GM12878 (cell line): ENCODE measurements at regions not wholly inside any gene's neighbourhood (a gene's known extent, or its start where the extent isn't known, plus 50 kb on each side); places are given as distances from the start of the nearest gene placed in this dataset.

ENCODE experiments used
- ATF3 ChIP-seq: IDR thresholded peaks from 2 replicates; pipeline ENCODE4 v1.6.1; 2011; ENCODE audit warnings: low read depth, mild to moderate bottlenecking, low read length, moderate library complexity, borderline replicate concordance; ENCODE audit errors: extremely low read depth
- CREM ChIP-seq: IDR thresholded peaks from 2 replicates; pipeline ENCODE4 v1.6.1; 2014; ENCODE audit warnings: antibody characterized with exemption, low read depth
- EGR1 ChIP-seq, 2 experiments: IDR thresholded peaks; 1 replicate in 1 of 2; 2 replicates in 1 of 2; pipeline ENCODE4 v1.6.1; 2011 to 2012; ENCODE audit warnings: low read depth in 2 of 2, low read length in 2 of 2, borderline replicate concordance in 1 of 2, mild to moderate bottlenecking in 1 of 2, moderate library complexity in 1 of 2
- EP300 ChIP-seq, 2 experiments: fragments of 150-350 bp in 1 of 2; IDR thresholded peaks; 2 replicates each; pipeline ENCODE4 v1.6.1; 2011 to 2012; ENCODE audit warnings: low read depth in 2 of 2, low read length in 2 of 2, borderline replicate concordance in 1 of 2, improper control_type of control experiment in 1 of 2, inconsistent platforms in 1 of 2; ENCODE audit not compliant: control insufficient read depth in 1 of 2
- HDGF ChIP-seq: fragments of 450-650 bp; IDR thresholded peaks from 2 replicates; pipeline ENCODE4 v1.6.1; 2016; ENCODE audit warnings: antibody characterized with exemption
- KDM1A ChIP-seq: fragments of 200-600 bp; sonication (generic); IDR thresholded peaks from 2 replicates; pipeline ENCODE4 v1.6.1; 2016; ENCODE audit warnings: borderline replicate concordance
- POLR2A ChIP-seq: IDR thresholded peaks from 2 replicates; pipeline ENCODE4 v1.6.1; 2011; ENCODE audit warnings: low read depth, mild to moderate bottlenecking, low read length
- POLR2AphosphoS5 ChIP-seq: IDR thresholded peaks from 2 replicates; pipeline ENCODE4 v1.6.1; 2011; ENCODE audit warnings: mild to moderate bottlenecking, low read length, inconsistent platforms
- REST ChIP-seq: IDR thresholded peaks from 2 replicates; pipeline ENCODE4 v1.6.1; 2012; ENCODE audit warnings: mild to moderate bottlenecking, low read depth, low read length
- SMARCA5 ChIP-seq: fragments of 450-650 bp; IDR thresholded peaks from 2 replicates; pipeline ENCODE4 v1.6.1; 2017; ENCODE audit warnings: mild to moderate bottlenecking
- ZBED1 ChIP-seq: IDR thresholded peaks from 2 replicates; pipeline ENCODE4 v1.6.1; 2016; ENCODE audit warnings: borderline replicate concordance
- ZNF274 ChIP-seq: IDR thresholded peaks from one replicate; pipeline ENCODE4 v1.8.0; 2011; ENCODE audit not compliant: insufficient read length, insufficient read depth
- TF ChIP-seq, protein P1 (sequence below), 3 experiments: IDR thresholded peaks in 2 of 3; conservative IDR thresholded peaks in 1 of 3; 2 replicates each; pipeline ENCODE4 v1.5.1; 2011; ENCODE audit warnings: low read depth in 3 of 3, low read length in 3 of 3, mild to moderate bottlenecking in 3 of 3, control low read depth in 2 of 3, moderate library complexity in 2 of 3, inconsistent platforms in 1 of 3, mixed read lengths in 1 of 3; ENCODE audit not compliant: control insufficient read depth in 2 of 3, insufficient read depth in 1 of 3; ENCODE audit errors: extremely low read depth in 1 of 3
- TF ChIP-seq, protein P2 (sequence below): IDR thresholded peaks from 2 replicates; pipeline ENCODE4 v1.6.1; 2012; ENCODE audit warnings: low read depth, low read length, improper control_type of control experiment

GRCh38 chr2:144693179-144693578, 173.3 kb upstream of the ZEB2 start:
- TF ChIP-seq POLR2AphosphoS5 = no peak
- no peak for TF ChIP-seq ZNF274
- no peak for TF ChIP-seq ATF3
- no peak for TF ChIP-seq HDGF
- TF ChIP-seq, protein P1, sequence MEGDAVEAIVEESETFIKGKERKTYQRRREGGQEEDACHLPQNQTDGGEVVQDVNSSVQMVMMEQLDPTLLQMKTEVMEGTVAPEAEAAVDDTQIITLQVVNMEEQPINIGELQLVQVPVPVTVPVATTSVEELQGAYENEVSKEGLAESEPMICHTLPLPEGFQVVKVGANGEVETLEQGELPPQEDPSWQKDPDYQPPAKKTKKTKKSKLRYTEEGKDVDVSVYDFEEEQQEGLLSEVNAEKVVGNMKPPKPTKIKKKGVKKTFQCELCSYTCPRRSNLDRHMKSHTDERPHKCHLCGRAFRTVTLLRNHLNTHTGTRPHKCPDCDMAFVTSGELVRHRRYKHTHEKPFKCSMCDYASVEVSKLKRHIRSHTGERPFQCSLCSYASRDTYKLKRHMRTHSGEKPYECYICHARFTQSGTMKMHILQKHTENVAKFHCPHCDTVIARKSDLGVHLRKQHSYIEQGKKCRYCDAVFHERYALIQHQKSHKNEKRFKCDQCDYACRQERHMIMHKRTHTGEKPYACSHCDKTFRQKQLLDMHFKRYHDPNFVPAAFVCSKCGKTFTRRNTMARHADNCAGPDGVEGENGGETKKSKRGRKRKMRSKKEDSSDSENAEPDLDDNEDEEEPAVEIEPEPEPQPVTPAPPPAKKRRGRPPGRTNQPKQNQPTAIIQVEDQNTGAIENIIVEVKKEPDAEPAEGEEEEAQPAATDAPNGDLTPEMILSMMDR (IDR thresholded peaks at IDR 0.05 in 2 of 3, conservative IDR thresholded peaks at IDR 0.05 in 1 of 3; ENCODE audit: control insufficient read depth in 2 of 3, extremely low read depth in 1 of 3, insufficient read depth in 1 of 3, low read depth in 3 of 3, low read length in 3 of 3) = no peak
- TF ChIP-seq EGR1 (IDR thresholded peaks at IDR 0.05; ENCODE audit: borderline replicate concordance in 1 of 2, low read depth in 2 of 2, low read length in 2 of 2) = no peak
- TF ChIP-seq SMARCA5 = no peak
- no peak for TF ChIP-seq REST
- TF ChIP-seq POLR2A = no peak
- TF ChIP-seq EP300 (IDR thresholded peaks at IDR 0.05; ENCODE audit: borderline replicate concordance in 1 of 2, control insufficient read depth in 1 of 2, low read depth in 2 of 2, low read length in 2 of 2) = no peak
- TF ChIP-seq ZBED1 = no peak
- TF ChIP-seq KDM1A = no peak
- TF ChIP-seq CREM = no peak
- TF ChIP-seq, protein P2, sequence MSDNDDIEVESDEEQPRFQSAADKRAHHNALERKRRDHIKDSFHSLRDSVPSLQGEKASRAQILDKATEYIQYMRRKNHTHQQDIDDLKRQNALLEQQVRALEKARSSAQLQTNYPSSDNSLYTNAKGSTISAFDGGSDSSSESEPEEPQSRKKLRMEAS = no peak
